ENCODE measurements at regions not wholly inside any gene's neighbourhood (a gene's known extent, or its start where the extent isn't known, plus 50 kb on each side); places are given as distances from the start of the nearest gene placed in this dataset.

DNA sequence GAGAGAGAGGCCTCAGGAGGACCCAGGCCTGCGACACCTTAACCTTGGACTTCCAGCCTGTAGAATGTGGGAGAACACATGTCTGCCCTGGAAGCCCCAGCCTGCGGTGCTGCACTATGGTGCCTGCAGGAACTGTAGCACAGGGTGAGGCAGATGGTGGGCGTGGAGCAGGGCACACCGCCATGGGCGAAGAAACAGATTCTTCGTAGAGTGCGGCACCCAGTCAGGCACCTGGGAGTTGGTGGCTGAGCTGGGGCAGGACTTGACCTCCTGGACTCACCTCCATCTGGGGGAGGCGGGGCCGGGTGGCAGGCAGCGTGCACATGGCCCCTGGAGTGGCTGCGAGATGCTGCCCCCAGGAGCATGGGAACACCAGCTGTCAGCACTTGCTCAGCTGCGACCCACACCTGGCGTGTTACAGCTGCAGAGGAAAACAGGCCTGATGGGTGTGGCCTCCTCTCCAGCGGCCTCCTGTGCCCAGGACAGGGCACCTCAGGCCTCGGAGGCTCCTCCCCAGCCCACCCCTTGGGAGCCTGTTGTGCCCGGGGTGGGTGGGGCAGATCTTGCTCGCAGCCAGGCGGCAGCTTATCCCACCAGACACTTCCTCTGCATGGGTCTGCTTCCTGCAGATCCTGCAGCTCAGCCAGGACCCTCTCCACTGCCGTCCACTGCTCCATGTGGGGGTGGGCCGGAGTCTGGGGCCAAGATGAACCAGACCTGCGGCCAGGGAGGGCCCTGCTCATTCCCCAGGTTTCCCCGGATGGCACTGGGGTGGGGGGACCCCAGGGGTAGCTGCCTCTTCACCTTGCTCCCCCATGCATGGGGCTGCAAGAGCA, 80.4 kb downstream of the MYEOV start (continued):
- TF ChIP-seq, protein P1, sequence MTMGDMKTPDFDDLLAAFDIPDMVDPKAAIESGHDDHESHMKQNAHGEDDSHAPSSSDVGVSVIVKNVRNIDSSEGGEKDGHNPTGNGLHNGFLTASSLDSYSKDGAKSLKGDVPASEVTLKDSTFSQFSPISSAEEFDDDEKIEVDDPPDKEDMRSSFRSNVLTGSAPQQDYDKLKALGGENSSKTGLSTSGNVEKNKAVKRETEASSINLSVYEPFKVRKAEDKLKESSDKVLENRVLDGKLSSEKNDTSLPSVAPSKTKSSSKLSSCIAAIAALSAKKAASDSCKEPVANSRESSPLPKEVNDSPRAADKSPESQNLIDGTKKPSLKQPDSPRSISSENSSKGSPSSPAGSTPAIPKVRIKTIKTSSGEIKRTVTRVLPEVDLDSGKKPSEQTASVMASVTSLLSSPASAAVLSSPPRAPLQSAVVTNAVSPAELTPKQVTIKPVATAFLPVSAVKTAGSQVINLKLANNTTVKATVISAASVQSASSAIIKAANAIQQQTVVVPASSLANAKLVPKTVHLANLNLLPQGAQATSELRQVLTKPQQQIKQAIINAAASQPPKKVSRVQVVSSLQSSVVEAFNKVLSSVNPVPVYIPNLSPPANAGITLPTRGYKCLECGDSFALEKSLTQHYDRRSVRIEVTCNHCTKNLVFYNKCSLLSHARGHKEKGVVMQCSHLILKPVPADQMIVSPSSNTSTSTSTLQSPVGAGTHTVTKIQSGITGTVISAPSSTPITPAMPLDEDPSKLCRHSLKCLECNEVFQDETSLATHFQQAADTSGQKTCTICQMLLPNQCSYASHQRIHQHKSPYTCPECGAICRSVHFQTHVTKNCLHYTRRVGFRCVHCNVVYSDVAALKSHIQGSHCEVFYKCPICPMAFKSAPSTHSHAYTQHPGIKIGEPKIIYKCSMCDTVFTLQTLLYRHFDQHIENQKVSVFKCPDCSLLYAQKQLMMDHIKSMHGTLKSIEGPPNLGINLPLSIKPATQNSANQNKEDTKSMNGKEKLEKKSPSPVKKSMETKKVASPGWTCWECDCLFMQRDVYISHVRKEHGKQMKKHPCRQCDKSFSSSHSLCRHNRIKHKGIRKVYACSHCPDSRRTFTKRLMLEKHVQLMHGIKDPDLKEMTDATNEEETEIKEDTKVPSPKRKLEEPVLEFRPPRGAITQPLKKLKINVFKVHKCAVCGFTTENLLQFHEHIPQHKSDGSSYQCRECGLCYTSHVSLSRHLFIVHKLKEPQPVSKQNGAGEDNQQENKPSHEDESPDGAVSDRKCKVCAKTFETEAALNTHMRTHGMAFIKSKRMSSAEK (CRISPR knock-in tag; IDR thresholded peaks at IDR 0.05; ENCODE audit: borderline replicate concordance), result no peak
- TF ChIP-seq, protein P2, sequence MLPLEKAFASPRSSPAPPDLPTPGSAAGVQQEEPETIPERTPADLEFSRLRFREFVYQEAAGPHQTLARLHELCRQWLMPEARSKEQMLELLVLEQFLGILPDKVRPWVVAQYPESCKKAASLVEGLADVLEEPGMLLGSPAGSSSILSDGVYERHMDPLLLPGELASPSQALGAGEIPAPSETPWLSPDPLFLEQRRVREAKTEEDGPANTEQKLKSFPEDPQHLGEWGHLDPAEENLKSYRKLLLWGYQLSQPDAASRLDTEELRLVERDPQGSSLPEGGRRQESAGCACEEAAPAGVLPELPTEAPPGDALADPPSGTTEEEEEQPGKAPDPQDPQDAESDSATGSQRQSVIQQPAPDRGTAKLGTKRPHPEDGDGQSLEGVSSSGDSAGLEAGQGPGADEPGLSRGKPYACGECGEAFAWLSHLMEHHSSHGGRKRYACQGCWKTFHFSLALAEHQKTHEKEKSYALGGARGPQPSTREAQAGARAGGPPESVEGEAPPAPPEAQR (CRISPR knock-in tag; IDR thresholded peaks at IDR 0.05), result no peak
- no peak for TF ChIP-seq KAT7 (CRISPR knock-in tag; IDR thresholded peaks at IDR 0.05; ENCODE audit: borderline replicate concordance)
- TF ChIP-seq, protein P3, sequence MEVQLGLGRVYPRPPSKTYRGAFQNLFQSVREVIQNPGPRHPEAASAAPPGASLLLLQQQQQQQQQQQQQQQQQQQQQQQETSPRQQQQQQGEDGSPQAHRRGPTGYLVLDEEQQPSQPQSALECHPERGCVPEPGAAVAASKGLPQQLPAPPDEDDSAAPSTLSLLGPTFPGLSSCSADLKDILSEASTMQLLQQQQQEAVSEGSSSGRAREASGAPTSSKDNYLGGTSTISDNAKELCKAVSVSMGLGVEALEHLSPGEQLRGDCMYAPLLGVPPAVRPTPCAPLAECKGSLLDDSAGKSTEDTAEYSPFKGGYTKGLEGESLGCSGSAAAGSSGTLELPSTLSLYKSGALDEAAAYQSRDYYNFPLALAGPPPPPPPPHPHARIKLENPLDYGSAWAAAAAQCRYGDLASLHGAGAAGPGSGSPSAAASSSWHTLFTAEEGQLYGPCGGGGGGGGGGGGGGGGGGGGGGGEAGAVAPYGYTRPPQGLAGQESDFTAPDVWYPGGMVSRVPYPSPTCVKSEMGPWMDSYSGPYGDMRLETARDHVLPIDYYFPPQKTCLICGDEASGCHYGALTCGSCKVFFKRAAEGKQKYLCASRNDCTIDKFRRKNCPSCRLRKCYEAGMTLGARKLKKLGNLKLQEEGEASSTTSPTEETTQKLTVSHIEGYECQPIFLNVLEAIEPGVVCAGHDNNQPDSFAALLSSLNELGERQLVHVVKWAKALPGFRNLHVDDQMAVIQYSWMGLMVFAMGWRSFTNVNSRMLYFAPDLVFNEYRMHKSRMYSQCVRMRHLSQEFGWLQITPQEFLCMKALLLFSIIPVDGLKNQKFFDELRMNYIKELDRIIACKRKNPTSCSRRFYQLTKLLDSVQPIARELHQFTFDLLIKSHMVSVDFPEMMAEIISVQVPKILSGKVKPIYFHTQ (CRISPR knock-in tag; IDR thresholded peaks at IDR 0.05), result no peak
- TF ChIP-seq, protein P4, sequence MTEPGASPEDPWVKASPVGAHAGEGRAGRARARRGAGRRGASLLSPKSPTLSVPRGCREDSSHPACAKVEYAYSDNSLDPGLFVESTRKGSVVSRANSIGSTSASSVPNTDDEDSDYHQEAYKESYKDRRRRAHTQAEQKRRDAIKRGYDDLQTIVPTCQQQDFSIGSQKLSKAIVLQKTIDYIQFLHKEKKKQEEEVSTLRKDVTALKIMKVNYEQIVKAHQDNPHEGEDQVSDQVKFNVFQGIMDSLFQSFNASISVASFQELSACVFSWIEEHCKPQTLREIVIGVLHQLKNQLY (CRISPR knock-in tag; IDR thresholded peaks at IDR 0.05), result no peak

DNA sequence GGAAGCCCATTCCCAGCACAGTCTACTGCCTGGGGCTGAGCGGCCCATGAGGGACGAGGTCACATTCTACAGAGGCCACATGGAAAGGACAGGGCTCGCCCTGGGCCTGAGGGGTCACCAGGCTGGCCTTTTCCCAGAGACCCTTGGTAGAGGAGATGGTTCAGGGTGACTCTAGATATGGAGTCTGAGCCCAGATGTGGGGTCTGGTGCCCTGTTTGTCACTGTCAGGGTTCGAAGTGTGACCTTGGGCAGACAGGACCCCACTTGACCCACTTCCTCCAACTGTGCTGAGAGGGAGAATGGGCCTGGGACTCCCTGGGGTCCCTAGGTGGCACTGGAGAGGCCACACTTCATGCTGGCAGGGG, 81.0 kb downstream of the MYEOV start:
- Mint-ChIP-seq H3K4me3 (no peak overlapping the region), H3K4me1 (no peaks in the 10 kb centered on the region), H3K27me3 (ENCODE audit: low read depth) (no peaks in the 10 kb centered on the region), H3K9me3 (peaks cover 2% of the 10 kb centered on the region), H3K36me3 (peaks cover 1% of the 10 kb centered on the region; the same call in 1 of the 2 replicates), H3K27ac (no peak overlapping the region)
- CTCF ChIA-PET, result interaction anchor here (0.6 to 1.5 kb wide), 2 partner anchors 7 to 243 kb away, joined by 3 to 4 read pairs; no protein-coding TSS in a partner anchor
- DNase-seq (ENCODE audit: low spot score) (no peak), ATAC-seq (no peak)
- POLR2A ChIA-PET, result interaction anchor here (0.5 kb wide), 1 partner anchor 623 kb away, joined by 3 read pairs; no protein-coding TSS in a partner anchor
- no peak for TF ChIP-seq FOXP1 (CRISPR knock-in tag; IDR thresholded peaks at IDR 0.05; ENCODE audit: borderline replicate concordance)
- TF ChIP-seq, protein P5, sequence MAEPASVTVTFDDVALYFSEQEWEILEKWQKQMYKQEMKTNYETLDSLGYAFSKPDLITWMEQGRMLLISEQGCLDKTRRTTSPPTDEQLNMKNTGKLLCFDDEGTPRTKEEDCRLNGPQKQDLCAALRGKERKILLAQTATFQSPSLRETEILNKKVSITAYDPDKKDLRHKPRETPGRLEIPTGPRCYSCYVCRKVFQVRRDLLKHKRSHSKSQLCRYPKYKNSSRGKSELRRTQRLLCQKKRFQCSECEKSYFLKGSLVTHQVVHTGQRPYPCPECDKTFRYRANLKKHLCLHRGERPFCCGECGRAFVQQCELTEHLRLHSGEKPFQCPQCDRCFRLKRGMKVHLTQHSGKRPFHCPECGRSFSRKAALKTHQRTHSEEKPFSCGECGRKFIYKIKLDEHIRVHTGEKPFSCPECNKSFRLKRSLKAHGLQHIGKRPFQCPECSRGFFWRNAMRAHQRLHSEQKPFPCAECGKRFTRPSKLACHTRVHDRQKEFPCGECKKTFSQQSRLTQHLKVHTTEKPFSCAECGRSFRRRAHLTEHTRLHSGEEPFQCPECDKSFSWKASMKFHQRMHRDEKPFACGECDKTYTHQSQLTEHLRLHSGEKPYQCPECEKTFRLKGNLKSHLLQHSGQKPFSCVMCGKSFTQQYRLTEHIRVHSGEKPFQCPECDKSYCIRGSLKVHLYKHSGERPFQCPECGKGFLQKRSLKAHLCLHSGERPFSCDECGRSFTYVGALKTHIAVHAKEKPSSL (CRISPR knock-in tag; conservative IDR thresholded peaks at IDR 0.05), result no peak
- TF ChIP-seq ZNF423 (CRISPR knock-in tag; IDR thresholded peaks at IDR 0.05), result no peak
- no peak for TF ChIP-seq NR3C1 (CRISPR knock-in tag; conservative IDR thresholded peaks at IDR 0.05; ENCODE audit: low read depth)
- TF ChIP-seq ZNF263 (CRISPR knock-in tag; IDR thresholded peaks at IDR 0.05; ENCODE audit: low read depth), result no peak
- no peak for TF ChIP-seq ATF1 (CRISPR knock-in tag; IDR thresholded peaks at IDR 0.05)
- TF ChIP-seq, protein P6, sequence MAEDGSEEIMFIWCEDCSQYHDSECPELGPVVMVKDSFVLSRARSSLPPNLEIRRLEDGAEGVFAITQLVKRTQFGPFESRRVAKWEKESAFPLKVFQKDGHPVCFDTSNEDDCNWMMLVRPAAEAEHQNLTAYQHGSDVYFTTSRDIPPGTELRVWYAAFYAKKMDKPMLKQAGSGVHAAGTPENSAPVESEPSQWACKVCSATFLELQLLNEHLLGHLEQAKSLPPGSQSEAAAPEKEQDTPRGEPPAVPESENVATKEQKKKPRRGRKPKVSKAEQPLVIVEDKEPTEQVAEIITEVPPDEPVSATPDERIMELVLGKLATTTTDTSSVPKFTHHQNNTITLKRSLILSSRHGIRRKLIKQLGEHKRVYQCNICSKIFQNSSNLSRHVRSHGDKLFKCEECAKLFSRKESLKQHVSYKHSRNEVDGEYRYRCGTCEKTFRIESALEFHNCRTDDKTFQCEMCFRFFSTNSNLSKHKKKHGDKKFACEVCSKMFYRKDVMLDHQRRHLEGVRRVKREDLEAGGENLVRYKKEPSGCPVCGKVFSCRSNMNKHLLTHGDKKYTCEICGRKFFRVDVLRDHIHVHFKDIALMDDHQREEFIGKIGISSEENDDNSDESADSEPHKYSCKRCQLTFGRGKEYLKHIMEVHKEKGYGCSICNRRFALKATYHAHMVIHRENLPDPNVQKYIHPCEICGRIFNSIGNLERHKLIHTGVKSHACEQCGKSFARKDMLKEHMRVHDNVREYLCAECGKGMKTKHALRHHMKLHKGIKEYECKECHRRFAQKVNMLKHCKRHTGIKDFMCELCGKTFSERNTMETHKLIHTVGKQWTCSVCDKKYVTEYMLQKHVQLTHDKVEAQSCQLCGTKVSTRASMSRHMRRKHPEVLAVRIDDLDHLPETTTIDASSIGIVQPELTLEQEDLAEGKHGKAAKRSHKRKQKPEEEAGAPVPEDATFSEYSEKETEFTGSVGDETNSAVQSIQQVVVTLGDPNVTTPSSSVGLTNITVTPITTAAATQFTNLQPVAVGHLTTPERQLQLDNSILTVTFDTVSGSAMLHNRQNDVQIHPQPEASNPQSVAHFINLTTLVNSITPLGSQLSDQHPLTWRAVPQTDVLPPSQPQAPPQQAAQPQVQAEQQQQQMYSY (CRISPR knock-in tag; IDR thresholded peaks at IDR 0.05), result no peak
- TF ChIP-seq ZNF671 (CRISPR knock-in tag; IDR thresholded peaks at IDR 0.05), result no peak
- no peak for TF ChIP-seq FOXJ3 (CRISPR knock-in tag; IDR thresholded peaks at IDR 0.05; ENCODE audit: borderline replicate concordance)
- TF ChIP-seq, protein P7, sequence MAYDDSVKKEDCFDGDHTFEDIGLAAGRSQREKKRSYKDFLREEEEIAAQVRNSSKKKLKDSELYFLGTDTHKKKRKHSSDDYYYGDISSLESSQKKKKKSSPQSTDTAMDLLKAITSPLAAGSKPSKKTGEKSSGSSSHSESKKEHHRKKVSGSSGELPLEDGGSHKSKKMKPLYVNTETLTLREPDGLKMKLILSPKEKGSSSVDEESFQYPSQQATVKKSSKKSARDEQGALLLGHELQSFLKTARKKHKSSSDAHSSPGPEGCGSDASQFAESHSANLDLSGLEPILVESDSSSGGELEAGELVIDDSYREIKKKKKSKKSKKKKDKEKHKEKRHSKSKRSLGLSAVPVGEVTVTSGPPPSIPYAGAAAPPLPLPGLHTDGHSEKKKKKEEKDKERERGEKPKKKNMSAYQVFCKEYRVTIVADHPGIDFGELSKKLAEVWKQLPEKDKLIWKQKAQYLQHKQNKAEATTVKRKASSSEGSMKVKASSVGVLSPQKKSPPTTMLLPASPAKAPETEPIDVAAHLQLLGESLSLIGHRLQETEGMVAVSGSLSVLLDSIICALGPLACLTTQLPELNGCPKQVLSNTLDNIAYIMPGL (CRISPR knock-in tag; IDR thresholded peaks at IDR 0.05), result no peak
- TF ChIP-seq KAT7 (CRISPR knock-in tag; IDR thresholded peaks at IDR 0.05; ENCODE audit: borderline replicate concordance), result no peak
